ENCODE measurements at regions not wholly inside any gene's neighbourhood (a gene's known extent, or its start where the extent isn't known, plus 50 kb on each side); places are given as distances from the start of the nearest gene placed in this dataset.

DNA sequence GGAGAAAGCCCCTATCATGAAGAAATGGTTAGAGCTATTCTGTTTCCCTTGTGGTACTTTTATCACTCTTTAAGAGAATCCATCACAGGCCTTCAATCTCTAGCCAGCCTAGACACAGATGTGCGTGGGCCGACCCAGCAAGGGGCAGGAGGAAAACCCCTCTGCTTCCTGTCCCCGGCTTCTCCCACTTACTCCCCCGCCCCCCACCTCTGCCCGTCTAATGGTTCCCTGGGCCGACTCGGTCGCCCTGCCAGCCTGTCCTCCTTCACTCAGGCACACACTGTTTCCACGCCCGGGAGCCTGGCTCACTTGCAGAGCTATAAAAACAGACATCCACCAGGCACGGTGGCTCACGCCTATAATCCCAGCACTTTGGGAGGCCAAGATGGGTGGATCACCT is 58.3 kb upstream of the TFRC start:
- TF ChIP-seq, protein P1, sequence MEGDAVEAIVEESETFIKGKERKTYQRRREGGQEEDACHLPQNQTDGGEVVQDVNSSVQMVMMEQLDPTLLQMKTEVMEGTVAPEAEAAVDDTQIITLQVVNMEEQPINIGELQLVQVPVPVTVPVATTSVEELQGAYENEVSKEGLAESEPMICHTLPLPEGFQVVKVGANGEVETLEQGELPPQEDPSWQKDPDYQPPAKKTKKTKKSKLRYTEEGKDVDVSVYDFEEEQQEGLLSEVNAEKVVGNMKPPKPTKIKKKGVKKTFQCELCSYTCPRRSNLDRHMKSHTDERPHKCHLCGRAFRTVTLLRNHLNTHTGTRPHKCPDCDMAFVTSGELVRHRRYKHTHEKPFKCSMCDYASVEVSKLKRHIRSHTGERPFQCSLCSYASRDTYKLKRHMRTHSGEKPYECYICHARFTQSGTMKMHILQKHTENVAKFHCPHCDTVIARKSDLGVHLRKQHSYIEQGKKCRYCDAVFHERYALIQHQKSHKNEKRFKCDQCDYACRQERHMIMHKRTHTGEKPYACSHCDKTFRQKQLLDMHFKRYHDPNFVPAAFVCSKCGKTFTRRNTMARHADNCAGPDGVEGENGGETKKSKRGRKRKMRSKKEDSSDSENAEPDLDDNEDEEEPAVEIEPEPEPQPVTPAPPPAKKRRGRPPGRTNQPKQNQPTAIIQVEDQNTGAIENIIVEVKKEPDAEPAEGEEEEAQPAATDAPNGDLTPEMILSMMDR (conservative IDR thresholded peaks at IDR 0.05; ENCODE audit: low read depth in 2 of 2) = no peak
- TF ChIP-seq POLR2AphosphoS5 (IDR thresholded peaks at IDR 0.05; ENCODE audit: low read depth) (no peak), EZH2 (IDR thresholded peaks at IDR 0.05; ENCODE audit: low read depth, unreplicated experiment) (no peak), CREB1 (CRISPR knock-in tag; IDR thresholded peaks at IDR 0.05; ENCODE audit: low read depth) (no peak), ZNF331 (CRISPR knock-in tag; IDR thresholded peaks at IDR 0.05; ENCODE audit: low read depth) (no peak), EZH2phosphoT487 (IDR thresholded peaks at IDR 0.05; ENCODE audit: unreplicated experiment) (no peak), STAT1 (IDR thresholded peaks at IDR 0.05; ENCODE audit: unreplicated experiment) (no peak), ZNF114 (CRISPR knock-in tag; IDR thresholded peaks at IDR 0.05) (no peak)
- TF ChIP-seq, protein P2, sequence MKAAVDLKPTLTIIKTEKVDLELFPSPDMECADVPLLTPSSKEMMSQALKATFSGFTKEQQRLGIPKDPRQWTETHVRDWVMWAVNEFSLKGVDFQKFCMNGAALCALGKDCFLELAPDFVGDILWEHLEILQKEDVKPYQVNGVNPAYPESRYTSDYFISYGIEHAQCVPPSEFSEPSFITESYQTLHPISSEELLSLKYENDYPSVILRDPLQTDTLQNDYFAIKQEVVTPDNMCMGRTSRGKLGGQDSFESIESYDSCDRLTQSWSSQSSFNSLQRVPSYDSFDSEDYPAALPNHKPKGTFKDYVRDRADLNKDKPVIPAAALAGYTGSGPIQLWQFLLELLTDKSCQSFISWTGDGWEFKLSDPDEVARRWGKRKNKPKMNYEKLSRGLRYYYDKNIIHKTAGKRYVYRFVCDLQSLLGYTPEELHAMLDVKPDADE (IDR thresholded peaks at IDR 0.05) = no peak
